ENCODE measurements at regions not wholly inside any gene's neighbourhood (a gene's known extent, or its start where the extent isn't known, plus 50 kb on each side); places are given as distances from the start of the nearest gene placed in this dataset.

- DNase-seq (no peak), ATAC-seq (replicated peaks in 1 of 4) (no peak)
- Histone ChIP-seq H3K27me3 (replicated peaks in 1 of 2; ENCODE audit: control insufficient read depth in 2 of 2, extremely low read depth in 1 of 2, insufficient read depth in 2 of 2, low read length in 1 of 2) (no peaks in the 10 kb centered on the region), H3K4me3 (ENCODE audit: control insufficient read depth in 1 of 2, extremely low read depth in 1 of 2, low read length in 1 of 2) (no peak overlapping the region), H3K4me1 (ENCODE audit: control insufficient read depth in 1 of 2, extremely low read depth in 1 of 2, insufficient read depth in 2 of 2, low read length in 2 of 2) (no peaks in the 10 kb centered on the region), H3K9me3 (no peaks in the 10 kb centered on the region), H3K27ac (ENCODE audit: low read length) (no peak overlapping the region), H3K36me3 (ENCODE audit: control insufficient read depth in 2 of 2, extremely low read depth in 1 of 2, insufficient read depth in 1 of 2, low read length in 1 of 2) (no peaks in the 10 kb centered on the region)
- WGBS (ENCODE audit: insufficient coverage): 86% methylated on average over 2 of the region's 5 CpGs
- Mint-ChIP-seq H3K9me3 (peaks cover 8 to 15% (median 12%) of the 10 kb centered on the region in 3 donors), H3K27ac (no peak overlapping the region), H3K27me3 (peaks cover 0 to 4% of the 10 kb centered on the region in 2 donors), H3K4me3 (no peak overlapping the region), H3K4me1 (no peaks in the 10 kb centered on the region), H3K36me3 (no peaks in the 10 kb centered on the region)
- ChIA-PET CTCF (no interaction called here), POLR2A (no interaction called here)
These were observed 677.7 kb upstream of the KLF4 start for GRCh38 chr9:108167136-108167900.

- POLR2A ChIA-PET: no interaction called here
- no CpG with 5 or more reads among the region's 2 CpGs for WGBS (ENCODE audit: insufficient coverage)
- peaks cover 0 to 4% of the 10 kb centered on the region in 2 donors for H3K27me3 Mint-ChIP-seq
- ATAC-seq (replicated peaks in 1 of 4) (no peak), DNase-seq (no peak)
- no peak overlapping the region for H3K27ac ChIP-seq (ENCODE audit: low read length)
- no peaks in the 10 kb centered on the region for H3K36me3 ChIP-seq (ENCODE audit: control insufficient read depth in 2 of 2, extremely low read depth in 1 of 2, insufficient read depth in 1 of 2, low read length in 1 of 2)
- H3K27me3 ChIP-seq (replicated peaks in 1 of 2; ENCODE audit: control insufficient read depth in 2 of 2, extremely low read depth in 1 of 2, insufficient read depth in 2 of 2, low read length in 1 of 2): no peaks in the 10 kb centered on the region
- no peak overlapping the region for H3K4me3 Mint-ChIP-seq
- CTCF ChIA-PET: no interaction called here
- no peaks in the 10 kb centered on the region for H3K9me3 ChIP-seq
- no peak overlapping the region for H3K27ac Mint-ChIP-seq
- H3K4me1 ChIP-seq (ENCODE audit: control insufficient read depth in 1 of 2, extremely low read depth in 1 of 2, insufficient read depth in 2 of 2, low read length in 2 of 2): no peaks in the 10 kb centered on the region
- peaks cover 6 to 12% (median 8%) of the 10 kb centered on the region in 3 donors for H3K9me3 Mint-ChIP-seq
- H3K4me1 Mint-ChIP-seq: no peaks in the 10 kb centered on the region
- no peaks in the 10 kb centered on the region for H3K36me3 Mint-ChIP-seq
- H3K4me3 ChIP-seq (ENCODE audit: control insufficient read depth in 1 of 2, extremely low read depth in 1 of 2, low read length in 1 of 2): no peak overlapping the region
These were observed 677.0 kb upstream of the KLF4 start for GRCh38 chr9:108166519-108166918.

- Mint-ChIP-seq H3K9me3 (peaks cover 3 to 8% (median 8%) of the 10 kb centered on the region in 3 donors), H3K27ac (no peak overlapping the region), H3K4me3 (no peak overlapping the region), H3K4me1 (no peaks in the 10 kb centered on the region), H3K36me3 (no peaks in the 10 kb centered on the region), H3K27me3 (peaks cover 0 to 4% of the 10 kb centered on the region in 2 donors)
- H3K9me3 ChIP-seq: no peaks in the 10 kb centered on the region
- no peaks in the 10 kb centered on the region for H3K36me3 ChIP-seq (ENCODE audit: control insufficient read depth in 2 of 2, extremely low read depth in 1 of 2, insufficient read depth in 1 of 2, low read length in 1 of 2)
- ChIA-PET POLR2A (no interaction called here), CTCF (no interaction called here)
- no peaks in the 10 kb centered on the region for H3K27me3 ChIP-seq (replicated peaks in 1 of 2; ENCODE audit: control insufficient read depth in 2 of 2, extremely low read depth in 1 of 2, insufficient read depth in 2 of 2, low read length in 1 of 2)
- no peak for ATAC-seq (replicated peaks in 1 of 4)
- H3K4me1 ChIP-seq (ENCODE audit: control insufficient read depth in 1 of 2, extremely low read depth in 1 of 2, insufficient read depth in 2 of 2, low read length in 2 of 2): no peaks in the 10 kb centered on the region
- H3K4me3 ChIP-seq (ENCODE audit: control insufficient read depth in 1 of 2, extremely low read depth in 1 of 2, low read length in 1 of 2): no peak overlapping the region
- no peak for DNase-seq
- no peak overlapping the region for H3K27ac ChIP-seq (ENCODE audit: low read length)
- 86% methylated on average over 5 of the region's 6 CpGs for WGBS (ENCODE audit: insufficient coverage)
These were observed 673.9 kb upstream of the KLF4 start for GRCh38 chr9:108163321-108164005.

GRCh38 chr9:108162664-108163063 lies 673.1 kb upstream of the KLF4 start:
- no peaks in the 10 kb centered on the region for H3K36me3 Mint-ChIP-seq
- peaks cover 0 to 4% of the 10 kb centered on the region in 2 donors for H3K27me3 Mint-ChIP-seq
- H3K4me1 Mint-ChIP-seq: no peaks in the 10 kb centered on the region
- no peak overlapping the region for H3K27ac Mint-ChIP-seq
- no peaks in the 10 kb centered on the region for H3K36me3 ChIP-seq (ENCODE audit: control insufficient read depth in 2 of 2, extremely low read depth in 1 of 2, insufficient read depth in 1 of 2, low read length in 1 of 2)
- no peak overlapping the region for H3K27ac ChIP-seq (ENCODE audit: low read length)
- H3K9me3 Mint-ChIP-seq: peaks cover 3 to 8% (median 8%) of the 10 kb centered on the region in 3 donors
- DNase-seq (no peak), ATAC-seq (replicated peaks in 1 of 4) (no peak)
- H3K4me3 Mint-ChIP-seq: no peak overlapping the region
- no CpG with 5 or more reads among the region's 1 CpG for WGBS (ENCODE audit: insufficient coverage)
- no peaks in the 10 kb centered on the region for H3K27me3 ChIP-seq (replicated peaks in 1 of 2; ENCODE audit: control insufficient read depth in 2 of 2, extremely low read depth in 1 of 2, insufficient read depth in 2 of 2, low read length in 1 of 2)
- H3K9me3 ChIP-seq: no peaks in the 10 kb centered on the region
- H3K4me3 ChIP-seq (ENCODE audit: control insufficient read depth in 1 of 2, extremely low read depth in 1 of 2, low read length in 1 of 2): no peak overlapping the region
- POLR2A ChIA-PET: no interaction called here
- CTCF ChIA-PET: no interaction called here
- H3K4me1 ChIP-seq (ENCODE audit: control insufficient read depth in 1 of 2, extremely low read depth in 1 of 2, insufficient read depth in 2 of 2, low read length in 2 of 2): no peaks in the 10 kb centered on the region

GRCh38 chr9:108161503-108161902 lies 671.9 kb upstream of the KLF4 start:
- H3K27ac ChIP-seq (ENCODE audit: low read length): no peak overlapping the region
- no peak overlapping the region for H3K27ac Mint-ChIP-seq
- peaks cover 0 to 4% of the 10 kb centered on the region in 2 donors for H3K27me3 Mint-ChIP-seq
- no peak for ATAC-seq (replicated peaks in 1 of 4)
- no peak overlapping the region for H3K4me3 Mint-ChIP-seq
- no CpG with 5 or more reads among the region's 1 CpG for WGBS (ENCODE audit: insufficient coverage)
- no peak for DNase-seq
- H3K36me3 Mint-ChIP-seq: no peaks in the 10 kb centered on the region
- no peaks in the 10 kb centered on the region for H3K27me3 ChIP-seq (replicated peaks in 1 of 2; ENCODE audit: control insufficient read depth in 2 of 2, extremely low read depth in 1 of 2, insufficient read depth in 2 of 2, low read length in 1 of 2)
- H3K36me3 ChIP-seq (ENCODE audit: control insufficient read depth in 2 of 2, extremely low read depth in 1 of 2, insufficient read depth in 1 of 2, low read length in 1 of 2): no peaks in the 10 kb centered on the region
- peaks cover 7 to 8% (median 8%) of the 10 kb centered on the region in 3 donors for H3K9me3 Mint-ChIP-seq
- ChIA-PET CTCF (no interaction called here), POLR2A (no interaction called here)
- H3K4me3 ChIP-seq (ENCODE audit: control insufficient read depth in 1 of 2, extremely low read depth in 1 of 2, low read length in 1 of 2): no peak overlapping the region
- no peaks in the 10 kb centered on the region for H3K9me3 ChIP-seq
- H3K4me1 ChIP-seq (ENCODE audit: control insufficient read depth in 1 of 2, extremely low read depth in 1 of 2, insufficient read depth in 2 of 2, low read length in 2 of 2): no peaks in the 10 kb centered on the region
- H3K4me1 Mint-ChIP-seq: no peaks in the 10 kb centered on the region

GRCh38 chr9:108160706-108161355 lies 671.3 kb upstream of the KLF4 start:
- CTCF ChIA-PET: no interaction called here
- no peak overlapping the region for H3K27ac ChIP-seq (ENCODE audit: low read length)
- no peak overlapping the region for H3K4me3 Mint-ChIP-seq
- POLR2A ChIA-PET: no interaction called here
- H3K36me3 Mint-ChIP-seq: no peaks in the 10 kb centered on the region
- 83% methylated on average over 1 of the region's 5 CpGs for WGBS (ENCODE audit: insufficient coverage)
- no peak overlapping the region for H3K4me3 ChIP-seq (ENCODE audit: control insufficient read depth in 1 of 2, extremely low read depth in 1 of 2, low read length in 1 of 2)
- peaks cover 0 to 4% of the 10 kb centered on the region in 2 donors for H3K27me3 Mint-ChIP-seq
- H3K4me1 Mint-ChIP-seq: no peaks in the 10 kb centered on the region
- no peaks in the 10 kb centered on the region for H3K36me3 ChIP-seq (ENCODE audit: control insufficient read depth in 2 of 2, extremely low read depth in 1 of 2, insufficient read depth in 1 of 2, low read length in 1 of 2)
- H3K4me1 ChIP-seq (ENCODE audit: control insufficient read depth in 1 of 2, extremely low read depth in 1 of 2, insufficient read depth in 2 of 2, low read length in 2 of 2): no peaks in the 10 kb centered on the region
- ATAC-seq (replicated peaks in 1 of 4) (no peak), DNase-seq (no peak)
- no peak overlapping the region for H3K27ac Mint-ChIP-seq
- H3K9me3 ChIP-seq: no peaks in the 10 kb centered on the region
- no peaks in the 10 kb centered on the region for H3K27me3 ChIP-seq (replicated peaks in 1 of 2; ENCODE audit: control insufficient read depth in 2 of 2, extremely low read depth in 1 of 2, insufficient read depth in 2 of 2, low read length in 1 of 2)
- H3K9me3 Mint-ChIP-seq: peaks cover 4% of the 10 kb centered on the region in 3 donors
